Fibroblast of pulmonary artery (primary cell): ENCODE measurements at regions not wholly inside any gene's neighbourhood (a gene's known extent, or its start where the extent isn't known, plus 50 kb on each side); places are given as distances from the start of the nearest gene placed in this dataset.
"Not testable (repeated sequence)": the region's sequence is repeated elsewhere in the genome, so short reads cannot be mapped to it uniquely, and the experiment has no call there.

Experiments
- DNase-seq: peaks from one replicate; pipeline ENCODE4 v3.0.0-alpha.2; 2010; ENCODE audit warnings: low read depth
- H3K4me3 ChIP-seq: replicated peaks from 2 replicates; pipeline ENCODE4 v1.5.1; 2011; ENCODE audit warnings: low read depth, mild to moderate bottlenecking, control low read depth, low read length, moderate library complexity
- TF ChIP-seq, protein P1 (sequence below): IDR thresholded peaks from 2 replicates; pipeline ENCODE4 v1.5.1; 2011; ENCODE audit warnings: mild to moderate bottlenecking, control low read depth, low read length, inconsistent platforms; ENCODE audit errors: missing control alignments

DNA sequence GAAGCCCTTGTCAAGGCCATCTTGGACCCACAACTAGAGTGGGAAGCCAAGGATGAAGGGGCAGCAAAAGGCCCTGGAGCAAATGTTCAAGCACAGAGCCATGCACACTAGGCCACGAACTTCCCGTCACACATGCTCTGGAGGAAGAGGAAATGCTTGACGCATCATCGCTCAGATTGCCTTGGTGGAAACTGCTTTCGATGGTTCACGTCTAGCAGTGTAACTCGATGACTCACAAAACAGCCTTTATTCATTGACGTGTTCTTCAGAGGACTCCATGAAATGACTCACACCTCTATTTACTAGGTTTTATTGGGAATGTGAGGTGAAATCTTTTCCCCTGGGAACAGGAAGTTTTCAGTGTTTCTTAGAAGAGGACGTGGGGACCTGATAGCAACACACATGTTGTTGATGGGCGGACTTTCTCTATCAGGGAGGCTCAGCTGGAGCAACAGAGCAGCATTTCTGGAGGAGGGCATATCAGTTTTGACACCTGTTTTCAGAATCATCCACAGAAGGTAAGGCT is 79.8 kb upstream of the FLT1 start:
- H3K4me3 ChIP-seq: no peak overlapping the region
- TF ChIP-seq, protein P1, sequence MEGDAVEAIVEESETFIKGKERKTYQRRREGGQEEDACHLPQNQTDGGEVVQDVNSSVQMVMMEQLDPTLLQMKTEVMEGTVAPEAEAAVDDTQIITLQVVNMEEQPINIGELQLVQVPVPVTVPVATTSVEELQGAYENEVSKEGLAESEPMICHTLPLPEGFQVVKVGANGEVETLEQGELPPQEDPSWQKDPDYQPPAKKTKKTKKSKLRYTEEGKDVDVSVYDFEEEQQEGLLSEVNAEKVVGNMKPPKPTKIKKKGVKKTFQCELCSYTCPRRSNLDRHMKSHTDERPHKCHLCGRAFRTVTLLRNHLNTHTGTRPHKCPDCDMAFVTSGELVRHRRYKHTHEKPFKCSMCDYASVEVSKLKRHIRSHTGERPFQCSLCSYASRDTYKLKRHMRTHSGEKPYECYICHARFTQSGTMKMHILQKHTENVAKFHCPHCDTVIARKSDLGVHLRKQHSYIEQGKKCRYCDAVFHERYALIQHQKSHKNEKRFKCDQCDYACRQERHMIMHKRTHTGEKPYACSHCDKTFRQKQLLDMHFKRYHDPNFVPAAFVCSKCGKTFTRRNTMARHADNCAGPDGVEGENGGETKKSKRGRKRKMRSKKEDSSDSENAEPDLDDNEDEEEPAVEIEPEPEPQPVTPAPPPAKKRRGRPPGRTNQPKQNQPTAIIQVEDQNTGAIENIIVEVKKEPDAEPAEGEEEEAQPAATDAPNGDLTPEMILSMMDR: no peak
- DNase-seq: peak; percentile 99

DNA sequence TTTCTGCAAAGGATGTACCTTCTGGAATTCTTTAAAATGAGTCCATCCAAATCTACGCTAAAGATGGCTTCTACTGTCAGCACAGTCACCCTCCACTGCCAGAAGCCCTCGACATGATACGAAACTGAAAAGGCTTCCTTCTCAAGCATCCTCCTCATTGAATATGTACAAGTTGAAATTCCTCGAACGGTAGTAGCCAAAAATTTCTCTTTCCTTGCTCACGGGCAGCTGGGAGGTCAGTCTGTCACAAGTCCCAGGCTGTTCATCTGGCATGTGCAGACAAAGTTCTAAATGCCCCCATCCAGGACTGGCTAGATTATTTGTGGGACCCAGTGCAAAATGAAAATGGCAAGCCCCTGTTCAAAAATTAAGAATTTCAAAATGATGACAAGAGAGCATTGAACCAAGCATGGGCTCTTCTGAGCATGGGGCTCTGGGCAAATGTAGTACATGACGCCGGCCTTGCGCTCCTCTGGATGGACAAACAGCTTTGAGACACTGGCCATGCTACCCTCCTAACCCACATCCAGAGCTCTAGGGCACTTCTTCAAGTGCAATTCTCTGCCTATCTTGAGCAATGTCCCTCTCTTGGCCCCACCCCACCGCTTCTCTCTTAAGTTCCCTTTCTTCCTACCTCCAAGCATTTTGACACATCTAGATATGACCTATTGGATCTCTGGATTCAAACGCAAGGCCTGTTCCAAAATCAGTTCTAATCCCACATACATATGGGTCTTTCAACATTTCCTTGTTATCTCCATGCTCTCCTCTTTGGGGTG is 78.9 kb upstream of the FLT1 start:
- no peak overlapping the region for H3K4me3 ChIP-seq
- TF ChIP-seq, protein P1: no peak
- no peak for DNase-seq

DNA sequence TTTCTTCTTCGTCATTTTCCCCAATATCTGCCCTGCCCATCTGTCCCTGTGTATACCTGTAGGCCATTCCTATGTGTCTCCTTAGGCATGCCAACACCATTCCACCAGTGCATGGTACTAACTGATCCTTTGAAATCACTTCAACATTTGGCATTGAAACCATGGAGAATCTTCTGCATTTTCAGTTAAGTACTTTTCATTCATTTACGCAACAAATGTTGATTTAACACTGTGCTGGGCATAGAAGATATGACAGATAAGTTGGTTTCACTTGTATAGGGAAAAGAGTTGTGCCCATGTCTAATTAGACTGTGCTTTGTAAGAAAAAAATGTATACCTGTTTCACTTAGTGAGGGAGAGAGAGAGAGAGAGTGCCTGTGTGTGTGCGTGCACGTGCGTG is 77.9 kb upstream of the FLT1 start:
- DNase-seq: no peak
- H3K4me3 ChIP-seq: no peak overlapping the region
- TF ChIP-seq, protein P1: no peak

DNA sequence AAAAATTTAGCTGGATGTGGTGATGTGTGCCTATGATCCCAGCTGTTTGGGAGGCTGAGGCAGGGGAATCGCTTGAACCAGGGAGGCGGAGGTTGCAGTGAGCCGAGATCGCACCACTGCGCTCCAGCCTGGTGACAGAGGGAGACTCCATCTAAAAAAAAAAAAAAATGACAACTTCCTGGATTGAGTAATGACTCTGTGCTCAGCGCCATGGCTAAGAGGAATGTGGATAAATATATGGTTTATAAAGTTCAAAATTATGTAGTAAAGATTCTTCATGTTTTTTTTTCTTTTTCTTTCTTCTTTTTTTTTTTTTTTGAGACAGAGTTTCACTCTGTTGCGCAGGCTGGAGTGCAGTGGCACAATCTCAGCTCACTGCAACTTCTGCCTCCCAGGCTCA is 75.4 kb upstream of the FLT1 start:
- DNase-seq: not testable (repeated sequence)

DNA sequence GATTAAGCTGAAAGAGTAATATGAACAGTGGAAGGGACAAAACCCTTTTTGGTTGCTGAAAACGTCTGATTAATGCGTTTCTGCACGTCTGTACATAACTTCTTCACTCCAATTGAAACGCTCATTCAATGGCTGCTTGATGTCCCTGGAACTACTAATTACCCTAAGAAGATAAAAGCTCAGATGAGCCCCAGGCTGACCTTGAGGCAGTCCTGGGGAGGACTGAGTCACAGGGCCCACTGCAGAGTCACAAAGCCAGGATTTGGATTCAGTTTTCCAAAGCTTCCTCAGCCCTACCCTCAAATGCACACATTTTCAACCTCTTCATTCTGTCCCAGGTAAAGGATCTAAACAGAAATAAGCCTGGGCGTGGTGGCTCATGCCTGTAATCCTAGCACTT is 75.0 kb upstream of the FLT1 start:
- H3K4me3 ChIP-seq: no peak overlapping the region
- no peak for DNase-seq
- TF ChIP-seq, protein P1: no peak

More for the DNA sequence above, 75.4 kb upstream of the FLT1 start:
- not testable (repeated sequence) for H3K4me3 ChIP-seq

DNA sequence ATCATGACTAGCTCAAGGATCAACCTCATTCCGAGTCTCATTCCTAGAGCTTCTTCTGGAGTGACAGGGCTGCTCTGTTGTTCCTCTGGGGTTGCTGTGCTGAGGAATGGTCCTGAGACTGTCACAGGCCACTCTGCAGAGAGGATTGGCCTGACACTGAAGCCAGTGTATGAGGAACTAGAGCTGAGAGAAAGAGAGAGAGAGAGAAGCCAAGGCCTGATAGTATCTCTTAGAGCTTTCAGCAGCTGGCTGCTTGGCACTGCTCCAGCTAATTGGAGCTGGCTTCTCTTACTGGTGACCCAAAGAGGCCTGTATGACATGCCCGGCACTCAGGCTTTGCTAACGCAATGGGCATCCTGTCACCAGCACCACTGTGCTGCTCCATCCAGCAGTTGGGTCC is 73.4 kb upstream of the FLT1 start:
- H3K4me3 ChIP-seq: no peak overlapping the region
- TF ChIP-seq, protein P1: no peak
- peak; percentile 71 for DNase-seq

DNA sequence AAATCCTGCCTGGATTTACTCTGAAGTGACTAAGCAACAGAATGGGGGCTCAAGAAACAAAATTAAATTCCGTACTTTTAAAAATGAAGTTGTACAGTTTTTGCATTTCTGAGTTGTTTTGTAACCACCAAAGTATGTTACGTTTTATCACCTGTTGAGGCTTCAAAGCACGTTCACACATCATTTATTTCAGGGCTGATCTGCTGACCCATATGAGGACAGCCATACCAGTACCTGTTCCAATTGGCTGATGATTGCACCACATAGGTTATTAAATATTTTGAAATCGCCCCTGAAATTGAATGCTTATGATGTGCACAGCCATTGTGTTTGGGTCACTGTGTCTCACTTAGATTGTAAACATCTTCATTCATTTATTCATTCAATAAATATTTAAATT is 72.0 kb upstream of the FLT1 start:
- TF ChIP-seq, protein P1: no peak
- no peak for DNase-seq
- H3K4me3 ChIP-seq: no peak overlapping the region
